ENCODE measurements at regions not wholly inside any gene's neighbourhood (a gene's known extent, or its start where the extent isn't known, plus 50 kb on each side); places are given as distances from the start of the nearest gene placed in this dataset.

DNA sequence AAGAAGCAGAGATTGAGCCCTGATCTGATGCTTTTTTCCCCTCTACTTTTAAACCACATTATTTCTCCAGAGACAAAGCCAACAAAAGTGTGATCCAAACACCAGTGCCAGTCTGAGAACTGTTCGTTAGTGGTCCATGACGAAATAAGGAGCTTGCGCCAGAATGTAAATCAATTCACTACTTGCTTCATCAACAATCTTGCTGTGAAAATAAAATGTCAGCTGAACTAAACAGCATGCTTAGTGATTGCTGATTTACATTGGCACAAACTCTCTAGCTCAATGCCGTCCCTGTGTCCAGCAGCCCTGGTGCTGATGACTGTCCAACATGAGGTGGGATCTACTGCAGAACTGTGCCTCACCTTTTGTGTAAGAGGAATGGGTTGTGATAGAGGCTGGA, 71.3 kb downstream of the SOX3 start:
- no peak for TF ChIP-seq POLR2A (IDR thresholded peaks at IDR 0.05)
- TF ChIP-seq, protein P1, sequence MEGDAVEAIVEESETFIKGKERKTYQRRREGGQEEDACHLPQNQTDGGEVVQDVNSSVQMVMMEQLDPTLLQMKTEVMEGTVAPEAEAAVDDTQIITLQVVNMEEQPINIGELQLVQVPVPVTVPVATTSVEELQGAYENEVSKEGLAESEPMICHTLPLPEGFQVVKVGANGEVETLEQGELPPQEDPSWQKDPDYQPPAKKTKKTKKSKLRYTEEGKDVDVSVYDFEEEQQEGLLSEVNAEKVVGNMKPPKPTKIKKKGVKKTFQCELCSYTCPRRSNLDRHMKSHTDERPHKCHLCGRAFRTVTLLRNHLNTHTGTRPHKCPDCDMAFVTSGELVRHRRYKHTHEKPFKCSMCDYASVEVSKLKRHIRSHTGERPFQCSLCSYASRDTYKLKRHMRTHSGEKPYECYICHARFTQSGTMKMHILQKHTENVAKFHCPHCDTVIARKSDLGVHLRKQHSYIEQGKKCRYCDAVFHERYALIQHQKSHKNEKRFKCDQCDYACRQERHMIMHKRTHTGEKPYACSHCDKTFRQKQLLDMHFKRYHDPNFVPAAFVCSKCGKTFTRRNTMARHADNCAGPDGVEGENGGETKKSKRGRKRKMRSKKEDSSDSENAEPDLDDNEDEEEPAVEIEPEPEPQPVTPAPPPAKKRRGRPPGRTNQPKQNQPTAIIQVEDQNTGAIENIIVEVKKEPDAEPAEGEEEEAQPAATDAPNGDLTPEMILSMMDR (IDR thresholded peaks at IDR 0.05): no peak
- DNase-seq: no peak
- no peaks in the 10 kb centered on the region for H3K9me3 ChIP-seq (replicated peaks in 1 of 3)
- H3K4me1 ChIP-seq (replicated peaks in 1 of 2): no peaks in the 10 kb centered on the region
- no peak overlapping the region for H3K27ac ChIP-seq
- intact Hi-C loops (cut with DNase I): no loop called here
- no peaks in the 10 kb centered on the region for H3K36me3 ChIP-seq (replicated peaks in 1 of 2)
- WGBS, 4 donors: 68 to 78% (median 75%) methylated on average over 4 of the region's 4 CpGs
- peaks cover 24% of the 10 kb centered on the region for H3K27me3 ChIP-seq
- no peak overlapping the region for H3K4me3 ChIP-seq

DNA sequence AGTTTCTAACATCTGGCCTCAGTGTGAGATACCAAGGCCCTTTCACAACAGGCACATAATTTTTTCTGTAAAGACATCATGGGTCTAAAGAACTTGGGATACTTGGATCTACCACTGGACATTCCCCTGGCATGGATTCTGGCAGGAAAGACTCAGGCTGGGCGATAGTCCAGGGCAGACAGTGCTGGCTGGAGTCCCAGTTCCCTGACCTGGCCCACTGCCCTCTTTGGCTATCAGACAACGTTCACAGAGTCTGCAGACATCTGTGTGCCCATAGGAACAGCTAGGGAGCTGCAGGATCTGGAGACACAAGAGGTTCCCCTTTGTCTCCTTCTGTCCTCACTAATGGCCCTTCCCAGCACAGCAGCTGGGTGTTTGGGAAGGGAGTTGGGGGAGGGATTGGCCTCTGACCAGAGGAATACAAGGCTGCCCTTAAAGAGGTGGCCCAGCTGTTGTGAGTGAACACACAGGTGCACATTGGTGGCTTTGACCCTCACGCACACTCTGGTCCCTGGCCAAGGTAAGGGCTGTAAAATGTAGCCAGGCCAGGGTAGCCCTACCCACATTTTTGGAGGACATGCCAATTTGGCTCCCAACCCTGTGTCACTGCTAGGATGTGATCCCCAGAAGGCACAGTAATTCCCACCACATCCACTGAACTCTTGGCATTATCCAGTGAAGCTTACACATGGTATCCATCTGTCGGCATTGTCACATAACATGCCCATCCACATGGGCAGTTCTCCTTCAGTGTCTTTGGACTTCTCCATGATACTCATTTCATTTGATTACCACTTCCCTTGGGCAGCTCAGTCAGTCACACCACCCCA, 72.3 kb downstream of the SOX3 start:
- intact Hi-C loops (cut with DNase I): no loop called here
- WGBS, 4 donors: 37 to 78% (median 41%) methylated on average over 1 to 4 of the region's 4 CpGs
- peak; percentile 44 to 79 (median 60) for DNase-seq
- TF ChIP-seq POLR2A (IDR thresholded peaks at IDR 0.05): no peak
- TF ChIP-seq, protein P1 (IDR thresholded peaks at IDR 0.05): no peak
- Histone ChIP-seq H3K9me3 (replicated peaks in 1 of 3) (no peaks in the 10 kb centered on the region), H3K4me1 (replicated peaks in 1 of 2) (no peaks in the 10 kb centered on the region), H3K27me3 (peaks cover 24% of the 10 kb centered on the region), H3K27ac (no peak overlapping the region), H3K4me3 (no peak overlapping the region), H3K36me3 (replicated peaks in 1 of 2) (no peaks in the 10 kb centered on the region)

DNA sequence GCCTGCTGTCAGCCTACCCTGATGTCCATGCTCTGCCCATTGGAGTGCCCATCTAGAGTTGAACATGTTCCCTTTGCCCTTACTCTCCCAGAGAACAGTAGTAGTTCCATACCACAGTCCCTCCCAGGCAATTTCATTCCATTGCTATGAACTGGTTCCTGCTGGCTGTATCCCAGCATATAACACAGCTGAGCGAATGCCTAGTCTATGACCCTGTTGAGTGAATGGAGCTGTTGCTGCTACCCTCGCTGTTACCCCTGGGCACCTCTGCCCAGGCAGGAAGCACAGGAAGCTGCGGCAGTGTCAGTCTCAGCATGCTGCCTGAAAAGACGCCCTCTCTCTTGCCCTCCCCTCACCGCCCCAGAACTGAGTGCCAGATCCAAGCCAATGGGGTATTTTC, 73.3 kb downstream of the SOX3 start:
- no peaks in the 10 kb centered on the region for H3K9me3 ChIP-seq (replicated peaks in 1 of 3)
- peaks cover 19% of the 10 kb centered on the region for H3K27me3 ChIP-seq
- no peak for DNase-seq
- H3K36me3 ChIP-seq (replicated peaks in 1 of 2): no peaks in the 10 kb centered on the region
- no peak overlapping the region for H3K4me3 ChIP-seq
- WGBS, 4 donors: 63 to 82% (median 73%) methylated on average over 2 to 5 of the region's 5 CpGs
- intact Hi-C loops (cut with DNase I): no loop called here
- no peaks in the 10 kb centered on the region for H3K4me1 ChIP-seq (replicated peaks in 1 of 2)
- no peak overlapping the region for H3K27ac ChIP-seq
- TF ChIP-seq, protein P1 (IDR thresholded peaks at IDR 0.05): no peak
- TF ChIP-seq POLR2A (IDR thresholded peaks at IDR 0.05): no peak

DNA sequence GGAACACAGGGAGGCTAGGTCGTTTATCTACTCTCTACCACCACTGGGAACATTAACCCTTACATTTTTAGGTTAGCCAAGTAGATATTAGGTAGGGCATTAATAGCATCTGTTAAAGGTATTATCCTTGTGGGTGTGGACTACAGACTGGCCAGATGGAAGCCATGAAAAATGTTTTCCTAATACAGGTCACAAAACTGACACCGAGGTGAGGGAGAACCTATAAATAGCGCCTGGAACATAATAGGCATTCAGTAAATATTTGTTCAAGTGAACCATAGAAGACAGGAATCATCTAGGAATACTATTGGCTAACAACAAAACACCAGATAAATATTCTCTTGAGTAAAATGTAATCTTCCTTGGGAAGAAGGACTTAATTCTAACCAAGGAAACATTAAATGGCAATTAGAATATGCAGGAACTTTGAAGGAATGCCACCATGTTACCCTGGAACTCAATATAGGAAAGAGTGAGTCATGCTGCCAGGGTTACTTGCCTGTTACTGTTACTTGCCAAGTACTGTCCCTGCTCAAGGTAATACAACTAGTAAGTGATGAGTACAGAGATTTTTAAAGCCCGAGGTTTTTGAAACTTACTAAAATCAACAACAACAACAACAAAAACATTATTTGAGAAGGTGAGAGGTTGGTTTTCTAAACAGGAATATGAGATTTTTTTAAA, 79.0 kb downstream of the SOX3 start:
- 36 to 45% (median 41%) methylated on average over 4 of the region's 4 CpGs for WGBS, 4 donors
- TF ChIP-seq, protein P1 (IDR thresholded peaks at IDR 0.05): no peak
- no peak for TF ChIP-seq POLR2A (IDR thresholded peaks at IDR 0.05)
- H3K27me3 ChIP-seq: peaks cover 7% of the 10 kb centered on the region
- intact Hi-C loops (cut with DNase I): no loop called here
- DNase-seq: no peak
- no peaks in the 10 kb centered on the region for H3K4me1 ChIP-seq (replicated peaks in 1 of 2)
- no peak overlapping the region for H3K4me3 ChIP-seq
- H3K27ac ChIP-seq: no peak overlapping the region
- H3K9me3 ChIP-seq (replicated peaks in 1 of 3): no peaks in the 10 kb centered on the region
- H3K36me3 ChIP-seq (replicated peaks in 1 of 2): no peaks in the 10 kb centered on the region

Measured in adrenal gland (tissue), 9 donors.